Liver (tissue), 3 donors: ENCODE measurements at regions not wholly inside any gene's neighbourhood (a gene's known extent, or its start where the extent isn't known, plus 50 kb on each side); places are given as distances from the start of the nearest gene placed in this dataset.

Experiments
- JUND ChIP-seq, 2 donors: IDR thresholded peaks; 2 replicates each; pipeline ENCODE4 v1.6.1; 2016; ENCODE audit warnings: antibody characterized with exemption in 2 of 2
- YY1 ChIP-seq: IDR thresholded peaks from 2 replicates; pipeline ENCODE4 v1.6.1; 2016; ENCODE audit warnings: antibody characterized with exemption, mild to moderate bottlenecking
- TF ChIP-seq, protein P1 (sequence below): fragments of 150-350 bp; IDR thresholded peaks from 2 replicates; pipeline ENCODE4 v1.5.1; 2017; ENCODE audit warnings: improper control_type of control experiment, low read depth, low read length; ENCODE audit not compliant: missing input control
- donor health status: healthy.
- donor health status: healthy.

DNA sequence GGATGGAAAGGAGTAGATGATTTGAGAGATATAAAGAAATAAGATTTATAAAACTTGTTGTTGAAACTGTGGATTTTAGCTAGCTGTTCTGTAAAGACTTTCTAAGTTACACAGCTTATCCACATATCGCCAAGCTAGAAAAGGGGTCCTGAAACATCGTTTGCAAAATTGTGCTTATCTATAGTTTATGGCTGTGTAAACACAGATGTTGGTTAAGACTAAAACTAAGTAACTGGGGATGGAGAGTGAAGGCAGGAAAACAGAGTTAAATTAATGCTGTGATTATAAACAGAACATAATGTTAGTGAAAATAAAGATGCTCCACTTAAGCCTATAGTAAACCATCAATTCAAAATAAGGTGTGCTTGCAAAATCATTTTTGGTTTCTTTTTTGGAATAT lies 311.3 kb upstream of the DDHD1 start:
- TF ChIP-seq YY1 = no peak
- no peak for TF ChIP-seq JUND (IDR thresholded peaks at IDR 0.05)
- TF ChIP-seq, protein P1, sequence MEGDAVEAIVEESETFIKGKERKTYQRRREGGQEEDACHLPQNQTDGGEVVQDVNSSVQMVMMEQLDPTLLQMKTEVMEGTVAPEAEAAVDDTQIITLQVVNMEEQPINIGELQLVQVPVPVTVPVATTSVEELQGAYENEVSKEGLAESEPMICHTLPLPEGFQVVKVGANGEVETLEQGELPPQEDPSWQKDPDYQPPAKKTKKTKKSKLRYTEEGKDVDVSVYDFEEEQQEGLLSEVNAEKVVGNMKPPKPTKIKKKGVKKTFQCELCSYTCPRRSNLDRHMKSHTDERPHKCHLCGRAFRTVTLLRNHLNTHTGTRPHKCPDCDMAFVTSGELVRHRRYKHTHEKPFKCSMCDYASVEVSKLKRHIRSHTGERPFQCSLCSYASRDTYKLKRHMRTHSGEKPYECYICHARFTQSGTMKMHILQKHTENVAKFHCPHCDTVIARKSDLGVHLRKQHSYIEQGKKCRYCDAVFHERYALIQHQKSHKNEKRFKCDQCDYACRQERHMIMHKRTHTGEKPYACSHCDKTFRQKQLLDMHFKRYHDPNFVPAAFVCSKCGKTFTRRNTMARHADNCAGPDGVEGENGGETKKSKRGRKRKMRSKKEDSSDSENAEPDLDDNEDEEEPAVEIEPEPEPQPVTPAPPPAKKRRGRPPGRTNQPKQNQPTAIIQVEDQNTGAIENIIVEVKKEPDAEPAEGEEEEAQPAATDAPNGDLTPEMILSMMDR = no peak
